ENCODE measurements at regions not wholly inside any gene's neighbourhood (a gene's known extent, or its start where the extent isn't known, plus 50 kb on each side); places are given as distances from the start of the nearest gene placed in this dataset.

- no peak for DNase-seq
Measured at GRCh38 chr9:81162361-81162760, 527.0 kb downstream of the TLE1 start.

GRCh38 chr9:81156381-81156780 lies 533.0 kb downstream of the TLE1 start:
- DNase-seq = no peak

- DNase-seq = no peak
Measured at GRCh38 chr9:81150016-81150625, 539.2 kb downstream of the TLE1 start.

- no peak for DNase-seq
Measured at GRCh38 chr9:81146684-81147337, 542.5 kb downstream of the TLE1 start.

- no peak for DNase-seq
Measured at GRCh38 chr9:81146241-81146640, 543.1 kb downstream of the TLE1 start.

GRCh38 chr9:81145331-81145963 lies 543.9 kb downstream of the TLE1 start:
- DNase-seq = no peak

- DNase-seq = no peak
Measured at GRCh38 chr9:81141961-81142360, 547.4 kb downstream of the TLE1 start.

GRCh38 chr9:81137976-81138568 lies 551.3 kb downstream of the TLE1 start:
- no peak for DNase-seq

- DNase-seq = no peak
Measured at GRCh38 chr9:81132796-81133195, 556.6 kb downstream of the TLE1 start.

GRCh38 chr9:81132318-81132717 lies 557.0 kb downstream of the TLE1 start:
- DNase-seq = no peak

GRCh38 chr9:81128701-81129100 lies 560.6 kb downstream of the TLE1 start:
- DNase-seq = no peak

GRCh38 chr9:81125446-81126092 lies 563.8 kb downstream of the TLE1 start:
- DNase-seq = no peak

GRCh38 chr9:81123526-81123925 lies 565.8 kb downstream of the TLE1 start:
- DNase-seq = no peak

- no peak for DNase-seq
Measured at GRCh38 chr9:81122749-81123148, 566.6 kb downstream of the TLE1 start.

- DNase-seq = no peak
Measured at GRCh38 chr9:81119591-81119990, 569.8 kb downstream of the TLE1 start.

GRCh38 chr9:81118416-81118815 lies 570.9 kb downstream of the TLE1 start:
- no peak for DNase-seq

GRCh38 chr9:81116340-81117137 lies 572.8 kb downstream of the TLE1 start:
- no peak for DNase-seq

- no peak for DNase-seq
Measured at GRCh38 chr9:81113453-81114124, 575.8 kb downstream of the TLE1 start.

- DNase-seq = no peak
Measured at GRCh38 chr9:81112627-81113452, 576.5 kb downstream of the TLE1 start.

- DNase-seq = no peak
Measured at GRCh38 chr9:81108821-81109220, 580.5 kb downstream of the TLE1 start.

GRCh38 chr9:81108391-81108790 lies 581.0 kb downstream of the TLE1 start:
- DNase-seq = no peak
